GM18507 (cell line): ENCODE measurements at regions not wholly inside any gene's neighbourhood (a gene's known extent, or its start where the extent isn't known, plus 50 kb on each side); places are given as distances from the start of the nearest gene placed in this dataset.
"Not testable (repeated sequence)": the region's sequence is repeated elsewhere in the genome, so short reads cannot be mapped to it uniquely, and the experiment has no call there.

Experiments used
- DNase-seq: peaks from one replicate; pipeline ENCODE4 v3.0.0; 2011; ENCODE audit warnings: low read depth; ENCODE audit not compliant: insufficient read length; ENCODE audit errors: extremely low spot score
- FAIRE-seq: peaks from 2 replicates; lab custom pipeline; 2011; peaks lifted over from hg19 to GRCh38; lab: Jason Lieb, UNC

DNA sequence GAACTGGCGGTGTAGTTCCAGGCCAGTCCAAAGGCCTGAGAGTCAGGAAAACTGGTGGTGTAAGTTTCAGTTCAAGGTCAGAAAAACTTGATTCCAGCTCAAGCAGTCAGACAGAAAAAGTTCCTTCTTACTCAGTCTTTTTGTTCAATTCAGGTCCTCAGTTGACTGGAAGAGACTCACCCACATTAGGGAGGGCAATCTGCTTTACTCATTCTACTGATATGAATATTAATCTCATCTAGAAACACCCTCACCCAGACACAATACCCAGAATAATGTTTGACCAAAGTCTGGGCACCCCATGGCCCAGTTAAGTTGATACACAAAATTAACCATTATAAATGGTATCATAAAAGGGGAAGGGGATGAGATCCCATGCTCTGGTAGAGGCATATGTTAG lies 50.1 kb upstream of the LTA4H start:
- no peak for DNase-seq
- no peak for FAIRE-seq

GRCh38 chr12:96086190-96086589 lies 50.8 kb upstream of the LTA4H start:
- FAIRE-seq, DNase-seq: not testable (repeated sequence)

GRCh38 chr12:96091833-96092232 lies 56.4 kb upstream of the LTA4H start:
- DNase-seq (no peak), FAIRE-seq (no peak)

DNA sequence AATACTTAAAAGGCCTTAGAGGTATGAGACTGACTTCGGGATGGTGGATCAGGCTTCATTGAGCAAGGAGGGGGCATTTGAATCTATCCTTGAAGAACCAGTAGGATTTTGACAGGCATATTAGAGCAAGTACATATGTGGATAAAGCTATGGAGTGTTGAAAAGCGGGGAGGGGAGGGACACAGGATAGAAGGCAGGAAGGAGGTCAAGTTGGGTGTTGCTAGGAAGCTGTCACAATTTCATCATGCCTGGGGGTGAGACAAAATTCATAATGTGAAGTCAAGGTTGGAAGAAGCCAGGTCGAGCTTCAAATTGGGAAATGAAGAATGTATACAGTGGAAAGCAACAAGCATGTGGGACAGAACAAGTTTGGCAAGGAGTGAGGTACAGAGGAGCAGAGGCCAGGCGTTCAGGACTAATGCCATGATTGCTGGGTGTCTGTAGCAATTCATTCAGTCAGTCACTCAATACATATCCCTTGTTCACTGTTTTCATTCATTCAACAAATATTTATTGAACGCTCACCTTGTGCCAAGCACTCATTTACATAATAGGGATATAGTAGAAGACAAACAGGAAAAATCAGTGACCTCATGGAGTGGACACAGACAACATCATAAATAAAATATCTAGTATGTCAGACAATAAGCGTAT lies 58.3 kb upstream of the LTA4H start:
- DNase-seq (no peak), FAIRE-seq (no peak)

DNA sequence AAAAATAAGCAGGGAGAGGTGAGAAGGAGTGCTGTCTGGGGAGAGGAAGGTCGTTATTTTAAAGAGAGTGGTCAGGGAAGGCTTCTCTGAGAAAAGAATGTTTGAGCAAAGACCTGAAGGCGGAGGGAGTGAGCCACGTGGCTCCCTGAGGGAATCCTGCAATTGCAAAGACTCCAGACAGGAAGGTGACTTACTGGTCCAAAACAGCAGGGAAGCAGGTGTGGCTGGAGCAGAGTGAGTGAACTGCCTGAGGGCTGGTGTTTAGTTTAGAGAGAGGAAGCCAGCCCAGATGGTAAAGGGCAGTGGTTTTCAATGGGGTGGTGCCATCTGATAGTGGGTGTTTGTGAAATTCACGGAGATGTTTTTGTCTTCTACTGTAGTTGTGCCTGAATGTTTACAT lies 58.8 kb upstream of the LTA4H start:
- DNase-seq (no peak), FAIRE-seq (no peak)

GRCh38 chr12:96098631-96099030 lies 63.2 kb upstream of the LTA4H start:
- FAIRE-seq = no peak
- no peak for DNase-seq

- FAIRE-seq (no peak), DNase-seq (no peak)
Observed at GRCh38 chr12:96099421-96099820, 64.0 kb upstream of the LTA4H start.

DNA sequence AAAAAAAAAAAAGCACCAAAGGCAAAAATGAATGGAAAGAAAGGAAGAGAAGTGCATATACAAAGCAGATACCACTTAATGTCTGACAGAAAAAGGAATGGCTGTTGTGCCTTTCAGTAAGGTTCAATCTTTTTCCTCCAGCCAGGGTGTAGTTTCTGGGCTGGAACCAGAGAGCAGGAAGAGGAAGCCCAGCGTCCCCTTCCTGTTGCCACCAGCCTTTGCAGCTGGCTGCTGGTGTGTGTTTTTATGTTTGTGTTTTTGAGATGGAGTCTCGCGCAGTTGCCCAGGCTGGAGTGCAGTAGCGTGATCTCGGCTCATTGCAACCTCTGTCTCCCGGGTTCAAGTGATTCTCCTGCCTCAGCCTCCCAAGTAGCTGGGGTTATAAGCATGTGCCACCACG lies 64.6 kb upstream of the LTA4H start:
- DNase-seq = no peak
- FAIRE-seq = no peak

- DNase-seq (no peak), FAIRE-seq (no peak)
Observed at GRCh38 chr12:96101806-96102205, 66.4 kb upstream of the LTA4H start.

DNA sequence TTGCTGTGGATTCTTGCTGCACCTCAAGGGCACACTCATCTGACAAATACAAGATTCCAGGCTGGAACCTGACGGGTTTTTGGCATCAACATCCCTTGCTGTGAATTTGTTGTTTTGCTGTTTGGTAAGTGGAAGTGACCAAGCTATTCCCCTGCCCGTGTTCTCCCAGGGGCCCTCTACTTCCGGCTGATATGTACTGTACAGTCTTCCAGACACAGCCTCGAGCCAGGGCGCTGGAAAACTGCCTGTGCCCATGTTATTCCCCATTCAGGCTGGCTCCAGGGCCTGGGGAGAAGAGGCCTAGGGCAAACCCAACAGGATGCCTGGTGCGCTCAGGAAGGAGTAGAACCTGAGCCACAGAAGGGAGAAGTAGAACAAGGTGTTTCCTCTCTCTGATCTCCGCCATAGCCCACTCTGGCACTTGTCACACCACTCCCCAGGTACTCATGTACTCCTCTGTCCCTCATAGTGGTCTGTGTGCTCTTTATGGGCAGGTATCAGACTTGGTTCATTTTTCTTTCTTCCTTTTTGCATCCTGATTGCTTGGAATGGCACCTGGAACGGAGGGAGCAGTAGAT lies 67.8 kb upstream of the LTA4H start:
- no peak for DNase-seq
- no peak for FAIRE-seq

DNA sequence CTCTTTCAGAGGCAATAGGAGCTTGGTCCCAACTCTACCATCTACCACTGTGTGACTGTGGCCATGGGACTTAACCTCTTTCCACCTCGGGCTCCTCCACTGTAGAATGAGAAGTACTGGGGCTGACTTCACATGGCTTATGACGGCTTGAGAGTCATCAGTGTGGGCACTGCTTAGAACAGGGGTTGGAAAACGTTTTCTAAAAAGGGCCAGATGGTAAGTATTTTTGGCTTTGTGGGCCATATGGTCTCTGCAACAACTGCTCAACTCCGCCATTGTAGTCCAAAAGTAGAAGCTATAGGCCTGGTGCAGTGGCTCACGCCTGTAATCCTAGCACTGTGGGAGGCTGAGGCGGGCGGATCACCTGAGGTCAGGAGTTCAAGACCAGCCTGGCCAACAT lies 69.2 kb upstream of the LTA4H start:
- no peak for FAIRE-seq
- DNase-seq = no peak

- FAIRE-seq (no peak), DNase-seq (no peak)
Observed at GRCh38 chr12:96106137-96106536, 70.8 kb upstream of the LTA4H start.

GRCh38 chr12:96107236-96107635 lies 71.8 kb upstream of the LTA4H start:
- FAIRE-seq = no peak
- no peak for DNase-seq

DNA sequence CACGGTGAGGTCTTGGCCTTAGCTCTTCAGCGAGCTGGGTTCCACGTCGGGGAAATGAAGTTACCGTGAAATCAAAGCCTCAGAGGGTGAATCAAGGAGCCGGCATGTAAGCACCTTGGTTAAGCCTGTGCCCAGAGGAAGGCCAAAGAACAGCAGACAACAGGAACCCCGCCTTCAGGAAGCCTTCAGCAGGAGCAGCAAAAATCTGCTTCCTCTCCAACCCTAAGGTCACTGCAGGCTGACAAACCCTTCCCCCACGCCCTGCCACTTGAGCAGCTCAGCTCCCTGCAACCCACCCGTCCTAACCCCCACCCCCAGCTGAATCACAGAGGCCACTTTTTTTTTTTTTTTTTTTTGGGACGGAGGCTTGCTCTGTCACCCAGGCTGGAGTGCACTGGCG lies 72.9 kb upstream of the LTA4H start:
- no peak for DNase-seq
- no peak for FAIRE-seq

DNA sequence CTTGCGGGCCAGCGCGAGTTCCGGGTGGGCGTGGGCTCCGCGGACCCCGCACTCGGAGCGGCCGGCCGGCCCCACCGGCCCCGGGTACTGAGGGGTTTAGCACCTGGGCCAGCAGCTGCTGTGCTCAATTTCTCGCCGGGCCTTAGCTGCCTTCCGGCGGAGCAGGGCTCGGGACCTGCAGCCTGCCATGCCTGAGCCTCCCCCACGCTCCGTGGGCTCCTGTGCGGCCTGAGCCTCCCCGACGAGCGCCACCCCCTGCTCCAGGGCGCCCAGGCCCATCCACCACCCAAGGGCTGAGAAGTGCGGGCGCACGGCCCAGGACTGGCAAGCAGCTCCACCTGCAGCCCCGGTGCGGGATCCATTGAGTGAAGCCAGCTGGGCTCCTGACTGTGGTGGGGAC lies 73.6 kb upstream of the LTA4H start:
- FAIRE-seq, DNase-seq: not testable (repeated sequence)

GRCh38 chr12:96112733-96113132 lies 77.3 kb upstream of the LTA4H start:
- FAIRE-seq (no peak), DNase-seq (no peak)

DNA sequence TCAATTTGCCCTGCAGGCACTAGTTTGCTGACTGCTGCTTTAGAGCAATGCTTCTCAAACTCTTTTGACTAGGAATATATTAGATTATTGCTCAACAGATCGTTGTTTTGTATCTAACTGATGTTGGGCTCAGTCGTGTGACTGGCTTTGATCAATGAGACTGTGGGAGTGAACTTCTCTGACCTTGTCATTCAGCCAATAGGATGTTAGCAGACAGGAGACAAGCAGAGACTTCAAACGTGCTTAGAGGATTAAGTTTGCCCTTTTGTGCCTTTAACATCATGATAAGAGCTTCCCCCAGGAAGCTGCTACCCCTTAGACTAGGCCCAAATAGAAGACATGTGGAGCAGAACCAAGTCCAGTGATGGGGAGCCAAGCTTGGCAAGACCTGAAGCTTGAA lies 76.7 kb upstream of the ELK3 start:
- FAIRE-seq (no peak), DNase-seq (no peak)

GRCh38 chr12:96120359-96121100 lies 73.6 kb upstream of the ELK3 start:
- FAIRE-seq (peak; percentile 79), DNase-seq (peak; percentile 43)

DNA sequence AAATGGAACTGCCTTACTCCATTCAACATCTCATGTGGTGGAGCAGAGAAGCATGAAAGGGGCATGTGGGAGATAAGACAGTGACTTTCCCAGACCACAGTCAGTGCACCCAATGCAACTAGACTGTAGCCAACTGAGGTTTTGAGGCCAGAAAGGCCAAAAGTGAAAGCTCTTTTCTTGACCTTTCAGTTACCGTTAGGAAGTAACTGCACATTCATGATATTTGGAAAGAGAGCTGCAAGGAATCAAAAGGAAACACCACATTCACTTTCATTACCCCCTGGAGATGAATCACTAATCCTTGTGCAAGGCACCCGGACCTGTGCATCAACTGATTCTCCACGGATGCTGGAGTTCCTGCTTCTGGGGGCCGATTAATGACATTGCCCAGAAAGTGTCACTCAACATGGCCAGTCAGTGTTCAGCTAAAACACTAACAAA lies 72.9 kb upstream of the ELK3 start:
- FAIRE-seq (peak; percentile 66), DNase-seq (peak; percentile 25)

DNA sequence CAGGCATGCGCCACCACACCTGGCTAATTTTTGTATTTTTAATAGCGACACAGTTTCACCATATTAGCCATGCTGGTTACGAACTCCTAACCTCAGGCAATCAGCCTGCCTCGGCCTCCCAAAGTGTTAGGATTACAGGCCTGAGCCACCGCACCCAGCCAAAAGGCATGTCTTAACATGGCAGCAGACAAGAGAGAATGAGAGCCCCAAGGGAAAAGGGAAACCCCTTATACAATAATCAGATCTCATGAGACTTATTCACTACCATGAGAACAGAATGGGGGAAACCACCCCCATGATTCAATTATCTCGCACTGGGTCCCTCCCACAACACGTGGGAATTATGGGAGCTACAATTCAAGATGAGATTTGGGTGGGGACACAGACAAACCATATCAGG lies 65.9 kb upstream of the ELK3 start:
- FAIRE-seq, DNase-seq: not testable (repeated sequence)
